Chondrocyte (in vitro differentiated cells): ENCODE measurements at regions not wholly inside any gene's neighbourhood (a gene's known extent, or its start where the extent isn't known, plus 50 kb on each side); places are given as distances from the start of the nearest gene placed in this dataset.

Experiments used
- DNase-seq: peaks from one replicate; pipeline ENCODE4 v3.0.0; 2021; ENCODE audit warnings: mixed read lengths, low spot score
- H3K27ac Mint-ChIP-seq: one replicate; pipeline ENCODE4 v1.8.0; 2021; ENCODE audit warnings: mild to moderate bottlenecking, moderate library complexity, mixed read lengths; ENCODE audit not compliant: unreplicated experiment
- H3K27me3 Mint-ChIP-seq: 2 replicates; pipeline ENCODE4 v1.8.0; 2021; ENCODE audit warnings: low read depth, mixed read lengths
- H3K36me3 Mint-ChIP-seq: 2 replicates; pipeline ENCODE4 v1.8.0; 2021; ENCODE audit warnings: low read depth, mixed read lengths
- H3K4me1 Mint-ChIP-seq: 2 replicates; pipeline ENCODE4 v1.8.0; 2021; ENCODE audit warnings: low read depth, mild to moderate bottlenecking, mixed read lengths
- H3K4me3 Mint-ChIP-seq: one replicate; pipeline ENCODE4 v1.8.0; 2021; ENCODE audit warnings: mild to moderate bottlenecking, moderate library complexity, mixed read lengths; ENCODE audit not compliant: unreplicated experiment
- H3K9me3 Mint-ChIP-seq: 2 replicates; pipeline ENCODE4 v1.8.0; 2021; ENCODE audit warnings: low read depth, mixed read lengths
- CTCF ChIP-seq: fragments of 200-600 bp; sonication (generic); IDR thresholded peaks from 2 replicates; pipeline ENCODE4 v1.5.0; 2021; ENCODE audit warnings: antibody characterized with exemption, mild to moderate bottlenecking, moderate library complexity

GRCh38 chr5:89946508-89946907 lies 463.0 kb downstream of the CETN3 start:
- H3K9me3 Mint-ChIP-seq: no peaks in the 10 kb centered on the region
- H3K4me1 Mint-ChIP-seq: peaks cover 4% of the 10 kb centered on the region
- TF ChIP-seq CTCF: no peak
- H3K36me3 Mint-ChIP-seq: no peaks in the 10 kb centered on the region
- no peaks in the 10 kb centered on the region for H3K27me3 Mint-ChIP-seq
- H3K4me3 Mint-ChIP-seq: no peak overlapping the region
- DNase-seq: no peak
- H3K27ac Mint-ChIP-seq: no peak overlapping the region

- TF ChIP-seq CTCF: no peak
- H3K4me3 Mint-ChIP-seq: no peak overlapping the region
- H3K36me3 Mint-ChIP-seq: no peaks in the 10 kb centered on the region
- no peak for DNase-seq
- H3K9me3 Mint-ChIP-seq: no peaks in the 10 kb centered on the region
- peaks cover 4% of the 10 kb centered on the region for H3K4me1 Mint-ChIP-seq
- H3K27me3 Mint-ChIP-seq: no peaks in the 10 kb centered on the region
- no peak overlapping the region for H3K27ac Mint-ChIP-seq
Measured at GRCh38 chr5:89942171-89942570, 467.4 kb downstream of the CETN3 start.

- H3K27ac Mint-ChIP-seq: no peak overlapping the region
- TF ChIP-seq CTCF: no peak
- no peaks in the 10 kb centered on the region for H3K9me3 Mint-ChIP-seq
- no peak overlapping the region for H3K4me3 Mint-ChIP-seq
- H3K36me3 Mint-ChIP-seq: no peaks in the 10 kb centered on the region
- H3K27me3 Mint-ChIP-seq: no peaks in the 10 kb centered on the region
- peaks cover 18% of the 10 kb centered on the region for H3K4me1 Mint-ChIP-seq
- DNase-seq: no peak
Measured at GRCh38 chr5:89936576-89936975, 473.0 kb downstream of the CETN3 start.

- no peaks in the 10 kb centered on the region for H3K9me3 Mint-ChIP-seq
- no peaks in the 10 kb centered on the region for H3K36me3 Mint-ChIP-seq
- H3K27ac Mint-ChIP-seq: no peak overlapping the region
- no peak for DNase-seq
- H3K4me1 Mint-ChIP-seq: peaks cover 38% of the 10 kb centered on the region
- TF ChIP-seq CTCF: no peak
- H3K4me3 Mint-ChIP-seq: no peak overlapping the region
- no peaks in the 10 kb centered on the region for H3K27me3 Mint-ChIP-seq
Measured at GRCh38 chr5:89934069-89934468, 475.5 kb downstream of the CETN3 start.

- H3K27me3 Mint-ChIP-seq: no peaks in the 10 kb centered on the region
- no peak overlapping the region for H3K4me3 Mint-ChIP-seq
- no peaks in the 10 kb centered on the region for H3K9me3 Mint-ChIP-seq
- no peak for DNase-seq
- peaks cover 39% of the 10 kb centered on the region for H3K4me1 Mint-ChIP-seq
- no peak overlapping the region for H3K27ac Mint-ChIP-seq
- no peaks in the 10 kb centered on the region for H3K36me3 Mint-ChIP-seq
- TF ChIP-seq CTCF: no peak
Measured at GRCh38 chr5:89932771-89933181, 476.8 kb downstream of the CETN3 start.
